ENCODE measurements at regions not wholly inside any gene's neighbourhood (a gene's known extent, or its start where the extent isn't known, plus 50 kb on each side); places are given as distances from the start of the nearest gene placed in this dataset.
"Not testable (repeated sequence)": the region's sequence is repeated elsewhere in the genome, so short reads cannot be mapped to it uniquely, and the experiment has no call there.

DNA sequence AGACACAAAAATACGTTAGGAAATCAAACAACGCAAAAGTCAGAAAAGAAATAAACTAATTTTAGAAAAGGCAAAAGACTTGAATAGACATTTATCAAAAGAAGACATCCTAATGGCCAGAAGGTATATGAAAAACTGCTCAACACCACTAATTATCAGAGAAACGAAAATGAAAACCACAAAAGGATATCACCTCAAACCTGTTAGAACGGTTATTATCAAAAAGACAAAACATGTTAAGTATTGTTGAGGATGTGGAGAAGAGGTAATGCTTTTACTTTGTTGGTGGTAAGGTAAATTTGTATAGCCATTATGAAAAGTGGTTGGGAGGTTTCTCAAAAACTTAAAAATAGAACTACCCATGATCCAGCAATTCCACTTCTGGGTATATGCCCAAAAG lies 230.0 kb upstream of the RGMB start:
- H3K4me3 ChIP-seq (ENCODE audit: low read depth, low read length) = no peak overlapping the region
- TF ChIP-seq, protein P1, sequence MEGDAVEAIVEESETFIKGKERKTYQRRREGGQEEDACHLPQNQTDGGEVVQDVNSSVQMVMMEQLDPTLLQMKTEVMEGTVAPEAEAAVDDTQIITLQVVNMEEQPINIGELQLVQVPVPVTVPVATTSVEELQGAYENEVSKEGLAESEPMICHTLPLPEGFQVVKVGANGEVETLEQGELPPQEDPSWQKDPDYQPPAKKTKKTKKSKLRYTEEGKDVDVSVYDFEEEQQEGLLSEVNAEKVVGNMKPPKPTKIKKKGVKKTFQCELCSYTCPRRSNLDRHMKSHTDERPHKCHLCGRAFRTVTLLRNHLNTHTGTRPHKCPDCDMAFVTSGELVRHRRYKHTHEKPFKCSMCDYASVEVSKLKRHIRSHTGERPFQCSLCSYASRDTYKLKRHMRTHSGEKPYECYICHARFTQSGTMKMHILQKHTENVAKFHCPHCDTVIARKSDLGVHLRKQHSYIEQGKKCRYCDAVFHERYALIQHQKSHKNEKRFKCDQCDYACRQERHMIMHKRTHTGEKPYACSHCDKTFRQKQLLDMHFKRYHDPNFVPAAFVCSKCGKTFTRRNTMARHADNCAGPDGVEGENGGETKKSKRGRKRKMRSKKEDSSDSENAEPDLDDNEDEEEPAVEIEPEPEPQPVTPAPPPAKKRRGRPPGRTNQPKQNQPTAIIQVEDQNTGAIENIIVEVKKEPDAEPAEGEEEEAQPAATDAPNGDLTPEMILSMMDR (IDR thresholded peaks at IDR 0.05; ENCODE audit: low read depth, low read length, missing control alignments) = no peak
- DNase-seq (ENCODE audit: low read depth) = no peak

DNA sequence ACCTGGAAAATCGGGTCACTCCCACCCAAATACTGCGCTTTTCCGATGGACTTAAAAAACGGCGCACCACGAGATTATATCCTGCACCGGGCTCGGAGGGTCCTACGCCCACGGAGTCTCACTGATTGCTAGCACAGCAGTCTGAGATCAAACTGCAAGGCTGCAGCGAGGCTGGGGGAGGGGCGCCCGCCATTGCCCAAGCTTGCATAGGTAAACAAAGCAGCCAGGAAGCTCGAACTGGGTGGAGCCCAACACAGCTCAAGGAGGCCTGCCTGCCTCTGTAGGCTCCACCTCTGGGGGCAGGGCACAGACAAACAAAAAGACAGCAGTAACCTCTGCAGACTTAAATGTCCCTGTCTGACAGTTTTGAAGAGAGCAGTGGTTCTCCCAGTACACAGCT lies 226.5 kb upstream of the RGMB start:
- H3K4me3 ChIP-seq (ENCODE audit: low read depth, low read length); DNase-seq (ENCODE audit: low read depth): not testable (repeated sequence)

DNA sequence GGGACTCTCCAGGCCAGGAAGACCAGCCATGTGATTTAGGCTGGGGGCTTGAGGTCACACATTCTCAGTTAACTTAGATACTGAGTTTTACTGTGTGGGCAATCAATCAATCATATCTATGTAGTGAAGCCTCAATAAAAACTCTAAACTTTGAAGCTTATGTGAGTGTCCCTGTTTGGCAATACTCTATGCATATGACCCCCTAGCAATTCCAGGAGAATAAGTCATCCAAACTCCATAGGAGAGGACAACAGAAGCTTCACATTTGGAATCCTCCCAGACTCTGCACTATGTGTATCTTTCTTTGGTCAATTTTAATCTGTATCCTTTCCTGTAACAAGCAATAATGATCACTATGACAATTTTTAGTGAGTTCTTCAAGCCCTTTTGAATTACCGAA lies 216.8 kb upstream of the RGMB start:
- TF ChIP-seq, protein P1 (IDR thresholded peaks at IDR 0.05; ENCODE audit: low read depth, low read length, missing control alignments) = no peak
- DNase-seq (ENCODE audit: low read depth) = no peak
- H3K4me3 ChIP-seq (ENCODE audit: low read depth, low read length) = no peak overlapping the region

DNA sequence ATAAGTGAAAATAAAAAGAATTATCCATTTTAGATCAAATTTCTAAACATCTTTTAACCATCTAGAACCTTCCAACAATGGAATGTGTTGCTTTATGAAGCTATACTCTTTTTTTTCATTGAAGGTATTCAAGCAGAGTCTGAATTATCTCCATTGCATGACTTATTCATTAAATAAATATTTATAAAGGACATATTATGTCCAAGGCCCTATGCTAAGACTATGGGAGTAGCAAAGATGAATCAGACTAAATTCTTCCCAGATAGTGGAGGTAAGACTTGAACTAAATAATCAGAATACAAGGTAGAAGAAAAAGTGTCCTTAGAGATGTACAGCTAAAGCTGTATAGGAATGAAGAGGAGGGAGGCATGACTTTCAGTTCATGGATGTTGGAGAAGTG lies 215.5 kb upstream of the RGMB start:
- H3K4me3 ChIP-seq (ENCODE audit: low read depth, low read length) = no peak overlapping the region
- DNase-seq (ENCODE audit: low read depth) = no peak
- TF ChIP-seq, protein P1 (IDR thresholded peaks at IDR 0.05; ENCODE audit: low read depth, low read length, missing control alignments) = no peak

DNA sequence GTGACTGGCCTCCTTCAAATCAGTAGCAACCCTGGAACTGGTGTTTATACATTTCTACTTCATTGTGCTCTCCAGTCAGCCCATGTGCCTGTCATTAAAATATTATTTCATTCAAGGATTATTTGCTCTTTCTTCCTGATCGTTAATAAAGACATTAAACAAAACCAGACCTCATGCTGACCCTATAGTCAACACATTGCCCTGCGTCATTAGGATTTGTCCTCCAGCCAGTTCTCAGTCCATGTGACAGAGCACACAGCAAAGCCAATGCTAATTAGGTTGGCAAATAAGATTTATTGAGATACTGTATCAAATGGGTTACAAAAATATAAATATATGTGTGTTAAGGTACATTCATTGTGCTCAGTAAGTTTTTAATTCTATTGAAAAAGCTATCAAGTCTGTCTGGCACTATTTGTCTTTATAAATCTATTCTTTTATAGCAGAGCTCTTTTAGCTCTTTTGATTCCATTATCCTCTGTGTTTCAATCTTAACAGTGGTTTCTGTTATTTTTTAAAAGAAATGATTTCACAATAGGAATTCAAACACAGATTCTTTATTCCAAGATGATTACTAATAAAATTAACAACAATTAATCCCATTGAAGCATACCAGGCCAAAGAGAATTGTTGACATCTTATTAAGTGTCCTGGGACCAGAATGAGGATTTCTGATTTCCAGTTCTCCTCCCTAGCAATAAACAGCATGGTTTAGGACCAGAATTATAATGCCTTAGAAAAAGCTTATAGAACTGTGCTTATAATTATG lies 209.4 kb upstream of the RGMB start:
- TF ChIP-seq, protein P1 (IDR thresholded peaks at IDR 0.05; ENCODE audit: low read depth, low read length, missing control alignments) = no peak
- no peak for DNase-seq (ENCODE audit: low read depth)
- H3K4me3 ChIP-seq (ENCODE audit: low read depth, low read length) = no peak overlapping the region

DNA sequence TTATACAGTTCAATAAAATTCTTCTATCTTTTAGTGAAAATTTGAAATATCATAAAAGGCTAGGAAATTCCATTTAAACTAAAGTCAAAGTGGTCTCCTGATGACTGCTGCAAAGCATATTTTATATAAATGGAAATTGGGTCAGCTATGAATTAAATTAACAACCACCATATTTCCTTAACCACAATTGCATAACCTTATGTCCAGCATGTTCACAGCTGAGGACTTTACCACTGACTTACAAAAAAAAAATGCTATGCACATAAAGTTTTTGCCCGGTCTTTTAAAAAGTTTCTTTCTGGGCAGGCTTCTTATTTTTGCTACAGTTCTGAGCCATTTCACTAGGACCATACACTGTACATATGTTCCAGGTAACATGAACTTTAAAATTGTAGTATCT lies 208.6 kb upstream of the RGMB start:
- no peak overlapping the region for H3K4me3 ChIP-seq (ENCODE audit: low read depth, low read length)
- no peak for DNase-seq (ENCODE audit: low read depth)
- TF ChIP-seq, protein P1 (IDR thresholded peaks at IDR 0.05; ENCODE audit: low read depth, low read length, missing control alignments) = no peak

DNA sequence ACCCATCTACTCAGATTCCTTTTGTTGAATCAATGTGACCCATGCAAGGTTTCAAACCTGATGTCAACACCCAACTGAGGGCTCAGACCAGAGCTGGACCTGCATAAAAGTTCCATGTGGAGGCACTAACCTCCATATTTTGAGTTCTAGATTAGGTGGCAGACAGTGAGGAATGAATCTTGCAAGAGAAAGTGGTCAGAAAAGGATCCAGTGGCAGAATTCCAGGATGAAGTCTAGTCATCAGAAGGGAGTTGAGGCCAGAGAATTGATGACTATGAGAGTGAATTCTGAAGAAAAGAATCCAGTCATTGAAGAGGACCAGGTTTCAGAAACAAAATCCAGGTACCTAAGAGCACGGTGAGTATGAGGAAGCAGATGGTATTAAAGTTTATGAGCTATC lies 205.1 kb upstream of the RGMB start:
- no peak overlapping the region for H3K4me3 ChIP-seq (ENCODE audit: low read depth, low read length)
- TF ChIP-seq, protein P1 (IDR thresholded peaks at IDR 0.05; ENCODE audit: low read depth, low read length, missing control alignments) = no peak
- no peak for DNase-seq (ENCODE audit: low read depth)

Data from GM12864 (cell line).